ENCODE measurements at regions not wholly inside any gene's neighbourhood (a gene's known extent, or its start where the extent isn't known, plus 50 kb on each side); places are given as distances from the start of the nearest gene placed in this dataset.
"Not testable (repeated sequence)": the region's sequence is repeated elsewhere in the genome, so short reads cannot be mapped to it uniquely, and the experiment has no call there.

DNA sequence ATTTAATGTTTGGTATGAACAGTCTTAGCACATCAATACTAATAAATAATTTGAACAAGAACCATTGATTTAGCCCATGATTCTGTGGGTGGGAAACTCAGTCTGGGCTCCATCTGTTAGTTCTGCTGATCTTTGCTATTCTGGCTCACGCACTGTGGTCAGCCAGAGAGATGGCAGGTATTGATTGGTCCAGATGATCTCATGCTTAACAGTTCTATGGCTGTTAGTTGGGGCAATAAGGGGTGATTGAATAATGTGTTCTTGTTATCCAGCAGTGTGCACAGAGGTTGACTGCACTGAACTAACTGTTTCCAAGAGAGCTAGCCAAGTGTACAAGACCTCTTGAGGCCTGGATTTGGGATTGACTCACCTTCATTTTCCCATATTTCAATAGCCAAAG is 824.3 kb downstream of the SEMA5A start:
- DNase-seq = no peak

GRCh38 chr5:8726383-8727036 is 819.4 kb downstream of the SEMA5A start:
- no peak for DNase-seq

DNA sequence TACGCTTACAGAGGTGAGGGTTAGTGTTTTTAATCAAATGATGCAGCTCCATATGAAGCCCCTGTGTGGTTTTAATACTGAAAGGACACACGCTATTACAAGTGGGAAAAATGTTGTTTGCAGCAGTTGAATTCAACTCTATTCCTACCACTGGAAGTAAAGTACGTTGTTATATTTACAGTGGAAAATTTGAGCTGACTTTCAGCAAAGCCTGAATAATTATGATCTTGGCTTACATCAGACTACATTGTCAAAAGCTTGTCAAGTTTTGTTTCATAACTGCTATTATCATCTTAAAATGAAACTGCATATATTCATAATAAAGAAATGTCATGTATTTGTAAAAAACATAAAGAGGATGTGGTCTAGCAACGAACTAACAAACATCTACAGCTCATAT is 818.5 kb downstream of the SEMA5A start:
- DNase-seq = no peak

DNA sequence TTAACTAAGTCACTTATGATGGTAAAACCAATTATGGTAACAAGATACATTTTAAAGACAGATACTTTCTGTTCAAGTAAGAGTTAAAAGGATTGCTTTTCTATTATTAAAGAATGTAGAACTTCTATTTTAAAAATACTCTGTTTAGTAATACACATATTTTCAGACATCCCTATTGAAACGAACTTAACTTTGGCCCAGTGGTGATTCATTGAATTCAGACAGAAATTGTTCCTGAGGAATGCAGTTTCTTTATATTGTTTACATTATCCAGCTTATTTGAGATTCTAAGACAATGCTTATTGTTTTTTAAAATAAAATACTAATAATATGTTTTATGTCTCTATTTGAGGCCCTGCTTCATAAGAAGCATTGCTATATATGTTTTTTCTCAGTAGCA is 816.4 kb downstream of the SEMA5A start:
- no peak for DNase-seq

GRCh38 chr5:8730194-8730593 is 815.7 kb downstream of the SEMA5A start:
- DNase-seq = no peak

DNA sequence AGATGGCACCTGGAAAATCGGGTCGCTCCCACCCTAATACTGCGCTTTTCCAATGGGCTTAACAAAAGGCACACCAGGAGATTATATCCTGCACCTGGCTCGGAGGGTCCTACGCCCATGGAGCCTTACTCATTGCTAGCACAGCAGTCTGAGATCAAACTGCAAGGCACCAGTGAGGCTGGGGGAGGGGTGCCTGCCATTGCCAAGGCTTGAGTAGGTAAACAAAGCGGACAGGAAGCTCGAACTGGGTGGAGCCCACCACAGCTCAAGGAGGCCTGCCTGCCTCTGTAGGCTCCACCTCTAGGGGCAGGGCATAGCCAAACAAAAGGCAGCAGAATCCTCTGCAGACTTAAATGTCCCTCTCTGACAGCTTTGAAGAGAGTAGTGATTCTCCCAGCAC is 814.8 kb downstream of the SEMA5A start:
- DNase-seq = not testable (repeated sequence)

DNA sequence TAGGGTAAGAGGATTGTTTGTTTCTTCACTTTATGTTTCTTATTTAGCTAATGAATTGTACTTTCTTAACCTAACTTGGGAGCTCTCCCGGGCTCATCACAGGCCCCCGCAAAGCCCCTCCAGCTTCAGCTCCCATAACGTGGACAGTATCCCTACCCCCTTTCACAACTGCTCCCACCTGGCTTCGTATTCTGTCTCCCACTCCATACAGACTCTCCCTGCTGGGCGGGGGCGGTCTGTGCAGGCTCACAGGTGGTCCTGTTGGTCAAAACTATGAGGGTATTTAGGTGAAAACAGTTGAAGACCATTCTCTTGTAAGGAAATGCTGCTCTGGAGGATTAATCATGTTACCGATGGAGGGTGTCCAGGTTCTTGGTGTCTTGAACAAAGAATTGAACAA is 805.3 kb downstream of the SEMA5A start:
- no peak for DNase-seq

DNA sequence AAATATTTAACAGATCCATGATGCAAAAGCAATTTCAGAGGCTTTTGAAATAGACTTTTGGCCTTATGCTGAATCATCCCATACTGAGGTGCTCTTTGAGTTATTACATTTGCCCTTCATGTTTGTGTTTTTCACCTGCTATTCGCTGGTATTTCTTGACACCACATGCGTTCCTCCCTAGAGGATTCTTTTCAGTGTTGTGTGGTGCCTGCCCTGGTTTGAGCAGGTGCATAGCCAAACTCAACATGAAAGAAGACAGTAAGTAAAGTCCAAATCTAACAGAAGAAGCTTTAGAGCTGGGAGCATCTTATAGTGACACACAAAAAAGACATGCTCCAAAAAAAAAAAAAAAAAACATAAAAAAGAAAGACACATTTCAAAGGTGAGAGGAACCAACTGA is 796.3 kb downstream of the SEMA5A start:
- no peak for DNase-seq

DNA sequence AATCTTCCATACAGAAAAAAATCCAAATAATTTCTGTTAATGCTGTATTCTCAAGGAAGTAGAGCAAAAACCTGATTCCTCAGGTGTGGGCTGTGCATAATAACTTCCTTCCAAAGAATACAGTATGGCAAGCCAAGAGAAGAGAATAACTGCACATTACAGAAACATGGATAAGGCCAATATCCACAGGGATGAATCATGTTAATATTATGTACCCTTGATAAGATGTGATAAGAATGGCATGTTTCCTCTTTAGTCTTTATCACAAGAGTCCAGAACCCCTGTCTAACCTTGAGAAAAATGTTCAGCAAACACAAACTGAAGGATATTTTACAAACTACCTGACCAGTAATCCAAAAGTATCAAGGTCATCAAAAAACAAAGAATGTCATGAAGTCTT is 795.8 kb downstream of the SEMA5A start:
- no peak for DNase-seq

- no peak for DNase-seq
Observed at GRCh38 chr5:8751971-8752370, 793.9 kb downstream of the SEMA5A start.

GRCh38 chr5:8752595-8752994 is 793.3 kb downstream of the SEMA5A start:
- DNase-seq = no peak

DNA sequence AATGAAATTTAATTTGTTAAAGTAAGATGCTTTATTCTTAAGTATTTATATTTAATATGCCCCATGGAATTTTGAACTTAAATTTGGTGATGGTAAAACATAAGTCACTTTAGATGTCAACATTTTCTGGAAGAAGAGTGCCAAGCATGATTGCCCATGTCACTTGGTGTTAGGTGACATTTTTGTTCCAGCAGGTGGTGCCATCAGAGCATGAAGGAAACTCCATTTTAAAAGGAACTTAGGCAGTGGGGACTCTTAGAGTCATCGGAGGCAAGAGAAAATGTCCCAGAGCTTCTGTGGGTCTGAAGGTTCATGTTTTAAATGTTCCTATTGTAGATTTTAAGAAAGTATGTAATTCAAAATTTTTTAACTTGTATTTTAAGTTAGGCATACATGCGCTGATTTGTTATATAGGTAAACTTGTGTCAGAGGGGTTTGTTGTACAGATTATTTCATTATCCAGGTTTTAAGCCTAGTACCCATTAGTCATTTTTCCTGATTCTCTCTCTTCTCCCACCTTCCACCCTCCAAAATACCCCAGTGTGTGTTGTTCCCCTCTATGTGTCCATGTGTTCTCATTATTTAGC is 789.3 kb downstream of the SEMA5A start:
- DNase-seq = peak in 5 of 14 donors; percentile 1 to 42 (median 7)

DNA sequence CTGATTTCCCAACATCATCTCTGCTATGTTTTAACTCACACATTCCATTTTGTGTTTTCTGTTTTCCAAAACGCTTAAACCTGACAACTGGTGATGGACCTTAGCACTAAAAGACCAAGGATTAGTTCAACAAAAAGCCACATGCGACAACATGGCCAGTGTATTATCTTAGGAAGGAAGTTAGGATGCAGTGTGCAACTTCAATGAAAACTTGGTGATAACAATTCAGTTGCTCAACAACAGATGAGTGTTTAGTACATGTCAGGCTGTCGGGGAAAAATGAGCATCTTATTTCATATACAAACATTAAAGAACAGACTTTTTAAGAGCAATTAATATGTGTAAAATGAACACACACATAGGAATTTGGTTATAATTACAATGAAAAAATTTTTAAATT is 780.0 kb downstream of the SEMA5A start:
- no peak for DNase-seq

- no peak for DNase-seq
Observed at GRCh38 chr5:8766448-8766847, 779.4 kb downstream of the SEMA5A start.

DNA sequence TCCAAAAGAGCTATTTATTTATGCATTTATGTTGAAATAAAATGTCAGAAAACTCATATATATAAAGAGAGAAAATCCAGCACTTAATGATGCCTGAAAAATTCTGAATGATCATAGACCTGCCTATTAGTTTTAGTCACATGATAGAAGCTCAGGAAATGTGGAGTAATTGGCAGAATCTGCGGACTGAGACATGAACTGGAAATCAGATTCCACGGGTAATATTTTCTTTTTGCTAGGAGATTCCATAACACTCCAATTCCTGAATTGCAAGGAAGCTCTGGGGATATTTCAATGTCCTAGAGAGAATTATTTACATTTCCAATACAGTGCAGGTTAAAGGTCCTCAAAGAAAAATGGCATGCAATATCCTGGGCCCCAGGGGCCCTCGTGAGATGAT is 778.8 kb downstream of the SEMA5A start:
- no peak for DNase-seq

DNA sequence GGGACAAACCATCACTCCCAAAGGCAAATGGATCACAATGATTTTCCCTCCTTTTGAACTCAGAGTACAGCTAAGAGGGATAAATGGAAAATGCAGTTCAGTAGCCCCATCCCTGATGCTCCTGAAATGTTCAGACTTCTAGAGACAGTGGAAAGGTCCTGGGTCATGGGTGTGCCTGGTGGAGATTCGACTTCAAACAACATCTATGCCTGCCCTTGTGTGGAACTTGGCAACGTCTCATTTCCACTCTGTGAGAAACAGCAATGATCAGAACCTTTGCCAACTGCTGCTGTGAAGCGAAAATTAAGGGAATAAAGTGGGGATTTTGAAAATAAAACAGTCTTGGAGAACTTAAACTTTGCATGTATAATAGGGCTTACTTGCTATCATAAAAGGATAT is 778.1 kb downstream of the SEMA5A start:
- DNase-seq = no peak

GRCh38 chr5:8769631-8770030 is 776.2 kb downstream of the SEMA5A start:
- DNase-seq = no peak

GRCh38 chr5:8770431-8770830 is 775.4 kb downstream of the SEMA5A start:
- no peak for DNase-seq

DNA sequence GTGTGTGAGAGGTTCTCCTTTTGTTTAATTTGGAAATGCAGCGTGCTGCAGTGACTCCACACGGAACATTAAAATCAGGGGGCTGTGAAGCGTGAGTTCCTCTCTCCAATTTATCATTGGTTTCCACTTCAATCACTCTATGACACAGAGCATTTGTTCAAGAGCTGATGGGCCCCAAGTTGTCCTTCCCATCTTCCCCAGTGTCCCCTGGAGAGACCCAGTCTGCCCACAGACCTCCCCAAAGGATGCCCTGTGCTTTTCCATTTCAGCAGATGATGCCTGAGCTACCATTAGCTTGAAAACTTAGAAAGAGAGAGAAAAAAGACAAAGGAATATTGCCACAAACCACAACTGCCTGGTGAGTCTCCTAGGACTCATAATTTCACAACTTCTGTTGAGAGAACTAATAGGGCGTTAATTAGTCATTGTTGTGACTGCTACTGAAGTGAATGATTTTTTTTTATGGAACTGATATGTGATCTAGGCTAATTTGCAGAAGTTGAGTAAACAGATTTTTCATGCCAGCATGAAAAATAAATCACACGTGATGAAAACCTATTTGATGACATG is 772.7 kb downstream of the SEMA5A start:
- no peak for DNase-seq

- no peak for DNase-seq
Observed at GRCh38 chr5:8784692-8785091, 761.2 kb downstream of the SEMA5A start.

- no peak for DNase-seq
Observed at GRCh38 chr5:8788246-8788645, 757.6 kb downstream of the SEMA5A start.

GRCh38 chr5:8805653-8806052 is 740.2 kb downstream of the SEMA5A start:
- DNase-seq = no peak

GRCh38 chr5:8807636-8808035 is 738.2 kb downstream of the SEMA5A start:
- DNase-seq = no peak

DNA sequence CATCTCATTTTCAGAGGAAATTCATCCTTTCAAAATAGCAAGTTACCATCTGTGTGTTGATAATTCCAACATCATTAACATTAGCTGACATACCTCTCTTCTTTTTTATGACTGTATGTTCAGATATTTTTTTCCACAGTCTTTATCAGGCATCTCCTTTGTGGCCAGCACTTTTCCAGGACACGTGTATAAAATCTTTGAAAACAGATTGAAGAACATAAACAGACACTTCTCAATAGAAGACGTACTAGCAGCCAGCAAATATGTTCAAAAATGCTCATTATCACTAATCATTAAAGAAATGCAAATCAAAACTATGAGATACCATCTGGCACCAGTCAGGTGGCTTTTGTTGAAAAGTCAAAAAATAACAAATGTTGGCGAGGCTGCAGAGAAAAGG is 734.3 kb downstream of the SEMA5A start:
- DNase-seq = no peak

DNA sequence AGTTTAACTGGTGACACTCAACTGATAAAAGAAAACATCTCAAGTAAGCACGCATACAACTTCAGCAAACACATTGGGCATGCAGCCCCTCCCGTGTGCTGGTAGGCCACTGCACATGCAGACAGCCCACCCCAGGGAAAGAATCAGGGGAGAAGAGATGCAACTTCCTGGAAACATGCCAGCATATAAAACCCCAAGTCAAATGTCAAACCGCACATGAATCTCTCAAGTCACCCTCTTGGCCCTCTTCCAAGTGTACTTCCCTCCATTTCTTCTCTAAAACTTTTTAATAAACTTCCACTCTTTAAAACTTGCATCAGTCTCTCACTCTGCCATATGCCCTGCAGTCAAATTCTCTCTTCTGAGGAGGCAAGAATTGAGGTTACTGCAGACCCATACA is 732.7 kb downstream of the SEMA5A start:
- DNase-seq = no peak

Measured in C1 segment of cervical spinal cord (tissue), 14 donors.